Eye (tissue), 1 donor: ENCODE measurements at regions not wholly inside any gene's neighbourhood (a gene's known extent, or its start where the extent isn't known, plus 50 kb on each side); places are given as distances from the start of the nearest gene placed in this dataset.
"Not testable (repeated sequence)": the region's sequence is repeated elsewhere in the genome, so short reads cannot be mapped to it uniquely, and the experiment has no call there.

Experiments used
- DNase-seq: peaks from one replicate; pipeline ENCODE4 v3.0.0-alpha.2; 2015

- DNase-seq, result no peak
Observed at GRCh38 chr9:99488131-99489059, 266.3 kb downstream of the SEC61B start.

GRCh38 chr9:99489060-99489413 lies 267.0 kb downstream of the SEC61B start:
- DNase-seq, result no peak

GRCh38 chr9:99490729-99491128 lies 268.6 kb downstream of the SEC61B start:
- DNase-seq, result no peak

- no peak for DNase-seq
Observed at GRCh38 chr9:99491408-99492158, 269.5 kb downstream of the SEC61B start.

- DNase-seq, result no peak
Observed at GRCh38 chr9:99497641-99498040, 275.6 kb downstream of the SEC61B start.

GRCh38 chr9:99498979-99499378 lies 276.9 kb downstream of the SEC61B start:
- not testable (repeated sequence) for DNase-seq

- no peak for DNase-seq
Observed at GRCh38 chr9:99505936-99506335, 283.9 kb downstream of the SEC61B start.

GRCh38 chr9:99506747-99507348 lies 284.8 kb downstream of the SEC61B start:
- DNase-seq, result no peak

GRCh38 chr9:99509065-99509745 lies 287.1 kb downstream of the SEC61B start:
- DNase-seq, result no peak

- no peak for DNase-seq
Observed at GRCh38 chr9:99509900-99510535, 287.9 kb downstream of the SEC61B start.

GRCh38 chr9:99511723-99512122 lies 289.6 kb downstream of the SEC61B start:
- DNase-seq, result no peak

GRCh38 chr9:99513441-99514112 lies 291.5 kb downstream of the SEC61B start:
- no peak for DNase-seq

GRCh38 chr9:99515093-99515492 lies 293.0 kb downstream of the SEC61B start:
- no peak for DNase-seq

- DNase-seq, result peak; percentile 52
Observed at GRCh38 chr9:99515895-99516656, 294.0 kb downstream of the SEC61B start.

GRCh38 chr9:99516657-99517049 lies 294.6 kb downstream of the SEC61B start:
- DNase-seq, result no peak

GRCh38 chr9:99523838-99524237 lies 297.8 kb upstream of the NR4A3 start:
- no peak for DNase-seq

GRCh38 chr9:99531313-99531712 lies 290.4 kb upstream of the NR4A3 start:
- DNase-seq, result peak; percentile 19

- DNase-seq, result no peak
Observed at GRCh38 chr9:99533421-99533820, 288.3 kb upstream of the NR4A3 start.

- DNase-seq, result no peak
Observed at GRCh38 chr9:99537996-99538395, 283.7 kb upstream of the NR4A3 start.

GRCh38 chr9:99544526-99544925 lies 277.2 kb upstream of the NR4A3 start:
- DNase-seq, result no peak

GRCh38 chr9:99549441-99549840 lies 272.2 kb upstream of the NR4A3 start:
- no peak for DNase-seq
